ENCODE measurements at regions not wholly inside any gene's neighbourhood (a gene's known extent, or its start where the extent isn't known, plus 50 kb on each side); places are given as distances from the start of the nearest gene placed in this dataset.

DNA sequence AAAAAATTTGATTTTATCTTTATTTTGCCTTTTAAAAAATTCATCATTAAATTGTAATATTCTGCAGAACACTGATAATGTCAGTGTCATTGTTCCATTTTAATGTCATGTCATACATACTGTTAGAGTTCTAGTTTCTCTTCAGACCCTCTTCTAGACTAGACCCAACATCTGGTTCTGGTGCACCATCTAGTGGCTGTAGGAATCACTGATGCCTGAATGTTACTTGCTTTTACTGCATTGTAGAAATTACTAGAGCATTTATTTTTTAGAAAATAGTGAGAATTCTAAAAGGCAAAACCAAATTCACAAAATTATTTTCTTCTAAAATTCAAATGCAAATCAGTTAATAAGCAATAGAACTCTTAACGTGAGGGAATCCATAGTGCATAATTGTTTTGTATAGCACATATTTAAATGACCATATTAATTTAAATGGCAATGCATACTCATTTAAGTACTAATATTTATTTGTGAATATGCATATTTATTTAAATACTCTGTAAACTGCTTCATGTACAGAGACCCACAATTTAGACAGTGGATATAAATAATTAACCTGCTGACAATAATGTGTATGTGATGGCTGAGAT, 425.7 kb downstream of the KLF12 start:
- Histone ChIP-seq H3K4me3 (ENCODE audit: low read depth in 2 of 2, low read length in 2 of 2) (no peak overlapping the region), H3K9me3 (ENCODE audit: control insufficient read depth, insufficient read depth, low read depth, low read length) (no peaks in the 10 kb centered on the region), H3K27ac (ENCODE audit: low read length) (no peak overlapping the region), H3K4me1 (ENCODE audit: control insufficient read depth, insufficient read depth, low read length) (no peaks in the 10 kb centered on the region), H3K36me3 (ENCODE audit: control insufficient read depth, insufficient read depth, low read length) (no peaks in the 10 kb centered on the region), H3K27me3 (ENCODE audit: control insufficient read depth, insufficient read depth, low read length) (no peaks in the 10 kb centered on the region)
- intact Hi-C loops (cut with micrococcal nuclease; ENCODE audit: unreplicated experiment) (loop anchor here (5.0 kb wide), 1 partner anchor 901 kb away; no protein-coding TSS in a partner anchor), in situ Hi-C loops (cut with HindIII; ENCODE audit: low pct_unique_long_range_greater_than_20kb, low sequenced_read_pairs) (no loop called here)
- DNase-seq (ENCODE audit: low read depth, low spot score) (peak; percentile 15), ATAC-seq (peak; percentile 72; the same call in 1 of the 2 replicates)
- CTCF ChIA-PET = no interaction called here
- TF ChIP-seq TCF7L2 (IDR thresholded peaks at IDR 0.05; ENCODE audit: low read depth, low read length) = no peak
- peak; percentile 72; the same call in 1 of the 2 replicates for TF ChIP-seq CTCF (IDR thresholded peaks at IDR 0.05)
- TF ChIP-seq, protein P1, sequence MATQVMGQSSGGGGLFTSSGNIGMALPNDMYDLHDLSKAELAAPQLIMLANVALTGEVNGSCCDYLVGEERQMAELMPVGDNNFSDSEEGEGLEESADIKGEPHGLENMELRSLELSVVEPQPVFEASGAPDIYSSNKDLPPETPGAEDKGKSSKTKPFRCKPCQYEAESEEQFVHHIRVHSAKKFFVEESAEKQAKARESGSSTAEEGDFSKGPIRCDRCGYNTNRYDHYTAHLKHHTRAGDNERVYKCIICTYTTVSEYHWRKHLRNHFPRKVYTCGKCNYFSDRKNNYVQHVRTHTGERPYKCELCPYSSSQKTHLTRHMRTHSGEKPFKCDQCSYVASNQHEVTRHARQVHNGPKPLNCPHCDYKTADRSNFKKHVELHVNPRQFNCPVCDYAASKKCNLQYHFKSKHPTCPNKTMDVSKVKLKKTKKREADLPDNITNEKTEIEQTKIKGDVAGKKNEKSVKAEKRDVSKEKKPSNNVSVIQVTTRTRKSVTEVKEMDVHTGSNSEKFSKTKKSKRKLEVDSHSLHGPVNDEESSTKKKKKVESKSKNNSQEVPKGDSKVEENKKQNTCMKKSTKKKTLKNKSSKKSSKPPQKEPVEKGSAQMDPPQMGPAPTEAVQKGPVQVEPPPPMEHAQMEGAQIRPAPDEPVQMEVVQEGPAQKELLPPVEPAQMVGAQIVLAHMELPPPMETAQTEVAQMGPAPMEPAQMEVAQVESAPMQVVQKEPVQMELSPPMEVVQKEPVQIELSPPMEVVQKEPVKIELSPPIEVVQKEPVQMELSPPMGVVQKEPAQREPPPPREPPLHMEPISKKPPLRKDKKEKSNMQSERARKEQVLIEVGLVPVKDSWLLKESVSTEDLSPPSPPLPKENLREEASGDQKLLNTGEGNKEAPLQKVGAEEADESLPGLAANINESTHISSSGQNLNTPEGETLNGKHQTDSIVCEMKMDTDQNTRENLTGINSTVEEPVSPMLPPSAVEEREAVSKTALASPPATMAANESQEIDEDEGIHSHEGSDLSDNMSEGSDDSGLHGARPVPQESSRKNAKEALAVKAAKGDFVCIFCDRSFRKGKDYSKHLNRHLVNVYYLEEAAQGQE (IDR thresholded peaks at IDR 0.05; ENCODE audit: insufficient read depth in 1 of 2, low read depth in 2 of 2, low read length in 1 of 2) = no peak
- BruUV-seq (replicated peaks) = no TSS peak
- POLR2A ChIA-PET = no interaction called here

DNA sequence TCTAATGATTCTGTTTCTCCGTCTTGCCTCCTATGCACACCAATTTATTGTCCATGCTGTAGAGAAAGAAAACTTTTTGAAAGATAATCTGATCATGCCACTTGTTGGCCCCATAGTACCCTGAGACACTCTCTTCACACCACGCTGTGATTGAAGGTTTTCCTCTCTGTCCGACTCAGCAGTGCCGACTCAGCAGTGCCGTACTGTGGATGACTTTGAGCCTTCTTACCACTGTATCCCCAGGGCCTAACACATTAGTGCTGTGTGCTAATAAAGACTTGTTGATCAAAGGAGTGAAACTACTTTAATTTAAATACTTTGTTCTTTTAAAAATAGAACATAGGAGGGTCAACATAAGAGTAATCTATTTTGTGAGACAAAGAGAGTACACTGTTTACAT, 429.6 kb downstream of the KLF12 start:
- in situ Hi-C loops (cut with HindIII; ENCODE audit: low pct_unique_long_range_greater_than_20kb, low sequenced_read_pairs) (no loop called here), intact Hi-C loops (cut with micrococcal nuclease; ENCODE audit: unreplicated experiment) (no loop called here)
- no peaks in the 10 kb centered on the region for H3K36me3 ChIP-seq (ENCODE audit: control insufficient read depth, insufficient read depth, low read length)
- CTCF ChIA-PET = no interaction called here
- POLR2A ChIA-PET = no interaction called here
- TF ChIP-seq, protein P1 (IDR thresholded peaks at IDR 0.05; ENCODE audit: insufficient read depth in 1 of 2, low read depth in 2 of 2, low read length in 1 of 2) = no peak
- TF ChIP-seq TCF7L2 (IDR thresholded peaks at IDR 0.05; ENCODE audit: low read depth, low read length) (no peak), SIN3A (IDR thresholded peaks at IDR 0.05; ENCODE audit: borderline replicate concordance, insufficient read depth, low read depth, low read length) (no peak), POLR2AphosphoS5 (IDR thresholded peaks at IDR 0.05; ENCODE audit: low read depth, low read length) (no peak), CTCF (IDR thresholded peaks at IDR 0.05) (no peak)
- H3K27ac ChIP-seq (ENCODE audit: low read length) = no peak overlapping the region
- BruUV-seq (replicated peaks) = no TSS peak
- H3K9me3 ChIP-seq (ENCODE audit: control insufficient read depth, insufficient read depth, low read depth, low read length) = no peaks in the 10 kb centered on the region
- no peaks in the 10 kb centered on the region for H3K4me1 ChIP-seq (ENCODE audit: control insufficient read depth, insufficient read depth, low read length)
- no peaks in the 10 kb centered on the region for H3K27me3 ChIP-seq (ENCODE audit: control insufficient read depth, insufficient read depth, low read length)
- ATAC-seq = no peak
- H3K4me3 ChIP-seq (ENCODE audit: low read depth in 2 of 2, low read length in 2 of 2) = no peak overlapping the region
- no peak for DNase-seq (ENCODE audit: low read depth, low spot score)
